ENCODE measurements at regions not wholly inside any gene's neighbourhood (a gene's known extent, or its start where the extent isn't known, plus 50 kb on each side); places are given as distances from the start of the nearest gene placed in this dataset.

- Mint-ChIP-seq H3K4me3 (peak overlapping the region; percentile 92), H3K4me1 (peaks cover 47% of the 10 kb centered on the region), H3K36me3 (peaks cover 10% of the 10 kb centered on the region), H3K27ac (peak overlapping the region; percentile 100), H3K27me3 (no peaks in the 10 kb centered on the region), H3K9me3 (peaks cover 11% of the 10 kb centered on the region)
- DNase-seq (no peak), ATAC-seq (ENCODE audit: low read depth) (peak; percentile 70)
- POLR2A ChIA-PET = no interaction called here
These were observed 863.6 kb downstream of the FAM181B start for GRCh38 chr11:81870066-81870412.

DNA sequence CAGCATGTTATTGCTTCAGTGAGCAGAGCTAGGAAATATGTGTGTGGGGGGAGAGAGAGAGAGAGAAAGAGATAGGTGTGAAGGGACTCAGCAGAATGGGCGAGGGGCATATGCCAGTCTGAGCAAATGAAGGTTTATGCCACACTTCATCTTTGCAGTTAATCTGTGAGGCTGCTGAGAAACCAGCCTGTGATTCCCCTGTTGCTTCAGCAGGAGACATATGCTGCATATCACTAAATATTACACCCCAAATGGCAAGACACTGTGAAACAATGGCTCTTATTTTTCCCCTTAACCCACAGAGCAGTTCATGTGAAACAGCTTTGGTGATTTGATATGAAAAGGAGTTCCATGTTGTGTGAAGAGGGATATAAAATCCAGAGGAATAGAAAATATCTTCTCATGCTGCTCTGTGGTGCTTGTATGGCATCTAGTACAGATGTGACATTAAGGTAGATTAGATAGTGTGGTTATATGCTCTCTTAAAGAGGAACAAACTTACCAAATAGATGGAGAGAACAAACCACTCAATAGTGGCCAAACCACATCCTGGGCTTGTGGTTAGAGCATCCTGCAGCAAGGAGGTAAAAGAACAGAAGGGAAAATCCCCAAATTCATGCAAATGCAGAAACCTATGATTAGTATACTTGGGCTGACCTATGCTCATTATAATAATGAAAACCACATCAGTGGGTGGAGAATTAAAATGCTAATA is 864.2 kb downstream of the FAM181B start:
- H3K9me3 Mint-ChIP-seq = peaks cover 11% of the 10 kb centered on the region
- POLR2A ChIA-PET = interaction anchor here (0.8 kb wide), 1 partner anchor 82 kb away, joined by 3 read pairs; no protein-coding TSS in a partner anchor
- DNase-seq = peak; percentile 73
- H3K27me3 Mint-ChIP-seq = no peaks in the 10 kb centered on the region
- H3K4me1 Mint-ChIP-seq = peaks cover 45% of the 10 kb centered on the region
- peak; percentile 86 for ATAC-seq (ENCODE audit: low read depth)
- H3K4me3 Mint-ChIP-seq = peak overlapping the region; percentile 92
- H3K36me3 Mint-ChIP-seq = peaks cover 10% of the 10 kb centered on the region
- peak overlapping the region; percentile 100 for H3K27ac Mint-ChIP-seq

DNA sequence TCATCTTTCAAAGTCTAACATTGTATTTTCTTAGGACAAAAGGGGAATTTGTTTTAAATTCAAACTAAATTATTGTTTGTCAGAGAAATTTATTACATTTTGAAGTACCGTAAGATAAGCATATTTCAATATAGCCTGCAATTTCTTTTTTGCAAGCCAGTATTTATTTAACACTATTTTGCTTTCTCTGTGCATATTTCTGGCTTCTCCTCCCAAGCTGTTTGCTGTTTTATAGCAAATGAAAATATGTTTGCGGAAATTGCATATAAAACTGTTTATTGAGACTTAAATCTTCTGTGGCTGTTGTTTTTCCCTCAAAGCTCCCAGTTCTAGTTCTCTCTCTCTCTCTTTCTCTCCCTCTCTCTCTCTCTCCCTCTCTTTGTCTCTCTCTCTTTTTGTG is 866.8 kb downstream of the FAM181B start:
- peaks cover 12% of the 10 kb centered on the region for H3K36me3 Mint-ChIP-seq
- peaks cover 30% of the 10 kb centered on the region for H3K4me1 Mint-ChIP-seq
- H3K4me3 Mint-ChIP-seq = no peak overlapping the region
- POLR2A ChIA-PET = no interaction called here
- no peak overlapping the region for H3K27ac Mint-ChIP-seq
- no peaks in the 10 kb centered on the region for H3K27me3 Mint-ChIP-seq
- DNase-seq (no peak), ATAC-seq (ENCODE audit: low read depth) (no peak)
- peaks cover 11% of the 10 kb centered on the region for H3K9me3 Mint-ChIP-seq

GRCh38 chr11:81857386-81857785 is 876.3 kb downstream of the FAM181B start:
- Mint-ChIP-seq H3K4me3 (no peak overlapping the region), H3K4me1 (no peaks in the 10 kb centered on the region), H3K36me3 (peaks cover 3% of the 10 kb centered on the region), H3K9me3 (peaks cover 4% of the 10 kb centered on the region), H3K27ac (no peak overlapping the region), H3K27me3 (peaks cover 1% of the 10 kb centered on the region)
- POLR2A ChIA-PET = no interaction called here
- no peak for DNase-seq
- no peak for ATAC-seq (ENCODE audit: low read depth)

- Mint-ChIP-seq H3K36me3 (no peaks in the 10 kb centered on the region), H3K27ac (no peak overlapping the region), H3K9me3 (peaks cover 1% of the 10 kb centered on the region), H3K4me1 (no peaks in the 10 kb centered on the region), H3K4me3 (no peak overlapping the region), H3K27me3 (peaks cover 4% of the 10 kb centered on the region)
- DNase-seq (no peak), ATAC-seq (ENCODE audit: low read depth) (no peak)
- POLR2A ChIA-PET = no interaction called here
These were observed 879.9 kb downstream of the FAM181B start for GRCh38 chr11:81853791-81854190.

GRCh38 chr11:81852896-81853295 is 880.8 kb downstream of the FAM181B start:
- no peak for DNase-seq
- Mint-ChIP-seq H3K27ac (no peak overlapping the region), H3K4me1 (no peaks in the 10 kb centered on the region), H3K36me3 (no peaks in the 10 kb centered on the region), H3K9me3 (peaks cover 1% of the 10 kb centered on the region), H3K4me3 (no peak overlapping the region), H3K27me3 (peaks cover 4% of the 10 kb centered on the region)
- no peak for ATAC-seq (ENCODE audit: low read depth)
- POLR2A ChIA-PET = no interaction called here

DNA sequence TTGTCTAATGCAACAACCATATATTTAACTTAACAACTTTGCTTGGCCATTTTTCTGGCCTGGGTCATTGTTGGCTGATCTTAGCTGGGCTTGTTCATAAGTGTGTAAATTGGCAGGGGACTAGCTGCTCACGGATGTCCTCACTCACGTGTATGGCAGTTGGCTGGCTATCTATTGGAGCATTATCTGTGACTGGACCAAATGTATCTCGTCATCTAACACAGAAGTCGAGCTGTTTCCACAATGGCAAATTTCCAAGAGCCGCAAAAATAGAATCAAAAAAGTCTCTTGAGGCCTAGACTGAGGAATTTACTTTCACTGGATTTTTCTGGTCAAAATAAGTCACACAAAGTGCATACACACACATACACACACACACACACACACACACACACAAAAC is 893.3 kb downstream of the FAM181B start:
- peaks cover 6% of the 10 kb centered on the region for H3K36me3 Mint-ChIP-seq
- peaks cover 4% of the 10 kb centered on the region for H3K9me3 Mint-ChIP-seq
- no peaks in the 10 kb centered on the region for H3K27me3 Mint-ChIP-seq
- peaks cover 3% of the 10 kb centered on the region for H3K4me1 Mint-ChIP-seq
- no peak overlapping the region for H3K27ac Mint-ChIP-seq
- no peak overlapping the region for H3K4me3 Mint-ChIP-seq
- POLR2A ChIA-PET = no interaction called here
- DNase-seq (no peak), ATAC-seq (ENCODE audit: low read depth) (no peak)

DNA sequence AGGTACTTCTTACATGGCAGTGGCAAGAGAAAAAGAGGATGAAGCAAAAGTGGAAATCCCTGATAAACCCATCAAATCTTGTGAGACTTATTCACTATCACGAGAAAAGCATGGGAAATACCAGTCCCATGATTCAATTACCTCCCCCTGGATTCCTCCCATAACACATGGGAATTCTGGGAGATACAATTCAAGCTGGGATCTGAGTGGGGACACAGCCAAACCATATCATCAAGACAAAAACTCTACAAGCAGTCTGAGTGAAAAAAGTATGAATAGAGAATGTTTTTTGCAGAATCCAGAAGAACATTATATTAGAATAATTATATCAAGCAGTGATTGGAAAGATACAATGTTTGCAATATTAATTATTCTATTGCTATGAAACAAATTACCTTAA is 893.7 kb downstream of the FAM181B start:
- no peak overlapping the region for H3K27ac Mint-ChIP-seq

DNA sequence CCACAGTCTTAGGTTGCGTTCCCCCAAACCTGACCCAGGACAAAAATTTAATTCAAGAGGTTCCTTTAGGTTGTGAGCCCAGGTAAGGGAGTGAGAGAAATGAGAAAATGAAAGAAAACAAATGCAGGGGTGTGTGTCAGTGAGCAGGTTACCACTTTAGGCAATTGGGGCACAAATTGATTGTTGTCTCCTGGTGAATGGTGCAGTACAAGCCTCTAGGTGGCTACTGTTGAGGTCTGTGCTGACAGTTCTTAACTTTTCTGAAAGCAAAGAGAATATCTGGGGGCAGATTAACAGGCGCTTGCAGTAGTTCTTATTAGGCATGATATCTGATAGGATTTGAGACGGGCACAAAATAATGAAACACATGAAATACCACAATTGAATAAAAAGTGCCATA is 894.6 kb downstream of the FAM181B start:
- peaks cover 10% of the 10 kb centered on the region for H3K9me3 Mint-ChIP-seq
- H3K4me1 Mint-ChIP-seq = peaks cover 3% of the 10 kb centered on the region
- POLR2A ChIA-PET = no interaction called here
- DNase-seq (no peak), ATAC-seq (ENCODE audit: low read depth) (no peak)
- H3K27me3 Mint-ChIP-seq = no peaks in the 10 kb centered on the region
- H3K4me3 Mint-ChIP-seq = no peak overlapping the region
- H3K27ac Mint-ChIP-seq = no peak overlapping the region
- H3K36me3 Mint-ChIP-seq = peaks cover 8% of the 10 kb centered on the region

More for the DNA sequence above, 893.7 kb downstream of the FAM181B start:
- ATAC-seq (ENCODE audit: low read depth) (no peak), DNase-seq (no peak)
- H3K9me3 Mint-ChIP-seq = peaks cover 4% of the 10 kb centered on the region
- H3K4me1 Mint-ChIP-seq = peaks cover 3% of the 10 kb centered on the region
- H3K27me3 Mint-ChIP-seq = no peaks in the 10 kb centered on the region
- H3K36me3 Mint-ChIP-seq = peaks cover 6% of the 10 kb centered on the region
- POLR2A ChIA-PET = no interaction called here
- H3K4me3 Mint-ChIP-seq = no peak overlapping the region

- ATAC-seq (ENCODE audit: low read depth) (no peak), DNase-seq (no peak)
- Mint-ChIP-seq H3K27me3 (no peaks in the 10 kb centered on the region), H3K27ac (no peak overlapping the region), H3K9me3 (peaks cover 23% of the 10 kb centered on the region), H3K4me3 (no peak overlapping the region), H3K36me3 (peaks cover 8% of the 10 kb centered on the region), H3K4me1 (no peaks in the 10 kb centered on the region)
- POLR2A ChIA-PET = no interaction called here
These were observed 903.7 kb downstream of the FAM181B start for GRCh38 chr11:81829976-81830375.

DNA sequence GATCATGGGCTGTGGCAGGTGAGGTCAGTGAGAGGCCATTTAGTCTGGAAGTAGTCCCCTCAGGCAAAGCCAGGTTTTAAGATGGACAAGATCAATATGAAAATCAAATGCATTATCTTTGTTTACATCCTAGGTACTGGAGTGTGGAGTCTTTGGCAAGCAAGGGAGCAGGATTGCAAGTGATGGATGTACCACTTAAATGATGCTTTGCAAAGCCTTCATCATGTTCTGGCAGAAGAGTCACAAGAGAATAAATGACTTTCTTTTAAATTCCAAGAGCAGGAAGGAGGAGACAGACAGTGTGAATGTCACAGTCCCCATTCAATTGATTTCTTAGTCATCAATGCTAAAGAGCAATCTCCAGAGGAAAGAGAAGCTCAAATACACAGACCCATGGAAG is 908.3 kb downstream of the FAM181B start:
- Mint-ChIP-seq H3K4me1 (peaks cover 2% of the 10 kb centered on the region), H3K9me3 (no peaks in the 10 kb centered on the region), H3K27ac (no peak overlapping the region), H3K36me3 (no peaks in the 10 kb centered on the region), H3K27me3 (no peaks in the 10 kb centered on the region), H3K4me3 (no peak overlapping the region)
- ATAC-seq (ENCODE audit: low read depth) (no peak), DNase-seq (no peak)
- POLR2A ChIA-PET = no interaction called here

DNA sequence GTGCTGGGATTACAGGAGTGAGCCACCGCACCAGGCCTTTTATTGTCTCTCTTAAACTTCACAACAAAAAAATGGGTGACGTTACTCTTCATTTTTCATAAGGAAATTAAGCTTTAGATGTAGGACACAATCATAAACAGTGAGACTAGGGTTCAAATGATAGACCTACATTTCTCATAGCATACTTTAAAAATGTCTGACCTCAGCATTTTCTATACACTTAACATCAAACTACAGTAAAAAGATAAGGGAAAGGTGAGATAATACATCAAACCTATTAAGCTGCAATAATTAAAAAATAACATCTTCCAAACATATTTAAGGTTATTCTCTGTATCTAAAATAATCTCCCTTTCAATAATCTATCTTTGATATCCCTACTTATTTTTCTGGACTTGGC is 914.2 kb downstream of the FAM181B start:
- no peak for ATAC-seq (ENCODE audit: low read depth)
- no peak for DNase-seq
- H3K27ac Mint-ChIP-seq = no peak overlapping the region
- peaks cover 2% of the 10 kb centered on the region for H3K4me1 Mint-ChIP-seq
- H3K9me3 Mint-ChIP-seq = no peaks in the 10 kb centered on the region
- H3K27me3 Mint-ChIP-seq = no peaks in the 10 kb centered on the region
- no peak overlapping the region for H3K4me3 Mint-ChIP-seq
- H3K36me3 Mint-ChIP-seq = no peaks in the 10 kb centered on the region
- POLR2A ChIA-PET = no interaction called here

- Mint-ChIP-seq H3K4me3 (no peak overlapping the region), H3K9me3 (peaks cover 3% of the 10 kb centered on the region), H3K4me1 (no peaks in the 10 kb centered on the region), H3K36me3 (peaks cover 2% of the 10 kb centered on the region), H3K27me3 (no peaks in the 10 kb centered on the region), H3K27ac (no peak overlapping the region)
- POLR2A ChIA-PET = no interaction called here
- no peak for ATAC-seq (ENCODE audit: low read depth)
- DNase-seq = no peak
These were observed 928.8 kb downstream of the FAM181B start for GRCh38 chr11:81804858-81805257.

GRCh38 chr11:81802591-81802990 is 931.1 kb downstream of the FAM181B start:
- H3K36me3 Mint-ChIP-seq = peaks cover 2% of the 10 kb centered on the region
- no peaks in the 10 kb centered on the region for H3K27me3 Mint-ChIP-seq
- H3K4me1 Mint-ChIP-seq = no peaks in the 10 kb centered on the region
- POLR2A ChIA-PET = no interaction called here
- no peak overlapping the region for H3K4me3 Mint-ChIP-seq
- no peak overlapping the region for H3K27ac Mint-ChIP-seq
- ATAC-seq (ENCODE audit: low read depth) = no peak
- no peak for DNase-seq
- peaks cover 4% of the 10 kb centered on the region for H3K9me3 Mint-ChIP-seq

GRCh38 chr11:81792416-81792815 is 941.2 kb downstream of the FAM181B start:
- no peak for ATAC-seq (ENCODE audit: low read depth)
- Mint-ChIP-seq H3K4me1 (peaks cover 3% of the 10 kb centered on the region), H3K9me3 (no peaks in the 10 kb centered on the region), H3K27ac (no peak overlapping the region), H3K36me3 (no peaks in the 10 kb centered on the region), H3K27me3 (no peaks in the 10 kb centered on the region), H3K4me3 (no peak overlapping the region)
- POLR2A ChIA-PET = no interaction called here
- DNase-seq = no peak
